Type B pancreatic cell (in vitro differentiated cells): ENCODE measurements at regions not wholly inside any gene's neighbourhood (a gene's known extent, or its start where the extent isn't known, plus 50 kb on each side); places are given as distances from the start of the nearest gene placed in this dataset.

ENCODE experiments used
- DNase-seq: peaks from one replicate; pipeline ENCODE4 v3.0.0; 2021; ENCODE audit warnings: mixed read lengths; ENCODE audit not compliant: unreplicated experiment; ENCODE audit errors: extremely low spot score
- H3K27ac Mint-ChIP-seq: 2 replicates; pipeline ENCODE4 v1.8.0; 2021; ENCODE audit warnings: mild to moderate bottlenecking, mixed read lengths
- H3K27me3 Mint-ChIP-seq: 2 replicates; pipeline ENCODE4 v1.8.0; 2021; ENCODE audit warnings: mixed read lengths
- H3K36me3 Mint-ChIP-seq: 2 replicates; pipeline ENCODE4 v1.8.0; 2021; ENCODE audit warnings: mixed read lengths
- H3K4me1 Mint-ChIP-seq: one replicate; pipeline ENCODE4 v1.8.0; 2021; ENCODE audit warnings: mixed read lengths; ENCODE audit not compliant: unreplicated experiment
- H3K4me3 Mint-ChIP-seq: 2 replicates; pipeline ENCODE4 v1.8.0; 2021; ENCODE audit warnings: mild to moderate bottlenecking, mixed read lengths
- H3K9me3 Mint-ChIP-seq: 2 replicates; pipeline ENCODE4 v1.8.0; 2021; ENCODE audit warnings: mixed read lengths
- TF ChIP-seq, protein P1 (sequence below): fragments of 200-600 bp; sonication (generic); conservative IDR thresholded peaks from 2 replicates; pipeline ENCODE4 v1.5.0; 2021; ENCODE audit warnings: antibody characterized with exemption, mild to moderate bottlenecking

DNA sequence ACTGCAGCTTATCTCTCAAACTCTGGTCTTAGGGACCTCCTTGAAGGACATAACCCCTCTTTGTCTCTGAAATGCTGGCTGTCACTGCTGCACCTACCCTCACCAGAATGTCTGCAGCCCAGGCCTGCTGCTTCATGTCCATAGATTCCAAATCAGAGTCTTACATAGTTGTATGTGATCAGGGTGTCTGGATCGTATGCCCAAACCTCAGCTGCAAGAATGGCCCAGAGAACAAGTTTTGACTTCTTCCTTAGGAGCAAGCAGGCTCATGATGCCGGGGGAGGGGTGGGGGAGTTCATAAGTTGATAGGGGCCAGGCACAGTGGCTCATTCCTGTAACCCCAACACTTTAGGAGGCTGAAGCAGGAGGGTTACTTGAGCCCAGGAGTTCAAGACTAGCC lies 55.8 kb upstream of the RMDN2 start:
- Mint-ChIP-seq H3K36me3 (no peaks in the 10 kb centered on the region), H3K9me3 (no peaks in the 10 kb centered on the region), H3K4me1 (peaks cover 32% of the 10 kb centered on the region), H3K27ac (no peak overlapping the region), H3K27me3 (peaks cover 27% of the 10 kb centered on the region), H3K4me3 (no peak overlapping the region)
- no peak for DNase-seq
- TF ChIP-seq, protein P1, sequence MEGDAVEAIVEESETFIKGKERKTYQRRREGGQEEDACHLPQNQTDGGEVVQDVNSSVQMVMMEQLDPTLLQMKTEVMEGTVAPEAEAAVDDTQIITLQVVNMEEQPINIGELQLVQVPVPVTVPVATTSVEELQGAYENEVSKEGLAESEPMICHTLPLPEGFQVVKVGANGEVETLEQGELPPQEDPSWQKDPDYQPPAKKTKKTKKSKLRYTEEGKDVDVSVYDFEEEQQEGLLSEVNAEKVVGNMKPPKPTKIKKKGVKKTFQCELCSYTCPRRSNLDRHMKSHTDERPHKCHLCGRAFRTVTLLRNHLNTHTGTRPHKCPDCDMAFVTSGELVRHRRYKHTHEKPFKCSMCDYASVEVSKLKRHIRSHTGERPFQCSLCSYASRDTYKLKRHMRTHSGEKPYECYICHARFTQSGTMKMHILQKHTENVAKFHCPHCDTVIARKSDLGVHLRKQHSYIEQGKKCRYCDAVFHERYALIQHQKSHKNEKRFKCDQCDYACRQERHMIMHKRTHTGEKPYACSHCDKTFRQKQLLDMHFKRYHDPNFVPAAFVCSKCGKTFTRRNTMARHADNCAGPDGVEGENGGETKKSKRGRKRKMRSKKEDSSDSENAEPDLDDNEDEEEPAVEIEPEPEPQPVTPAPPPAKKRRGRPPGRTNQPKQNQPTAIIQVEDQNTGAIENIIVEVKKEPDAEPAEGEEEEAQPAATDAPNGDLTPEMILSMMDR = no peak

DNA sequence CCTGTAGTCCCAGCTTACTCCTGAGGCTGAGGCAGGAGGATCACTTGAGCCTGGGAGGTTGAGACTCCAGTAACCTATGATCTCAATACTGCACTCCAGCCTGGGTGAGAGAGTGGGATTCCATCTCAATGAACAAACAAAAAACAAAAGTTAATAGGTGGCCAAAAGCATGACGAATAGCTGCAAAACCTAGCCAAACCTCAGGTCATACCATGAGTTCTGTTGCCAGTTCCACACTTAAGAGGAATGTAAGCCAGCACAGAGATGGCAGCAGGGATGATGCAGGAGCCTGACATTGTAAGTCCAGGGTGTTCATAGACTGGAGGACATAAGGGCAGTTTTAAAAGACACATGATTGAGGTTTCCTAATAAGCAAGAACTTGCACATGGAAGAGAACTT lies 55.3 kb upstream of the RMDN2 start:
- no peak overlapping the region for H3K27ac Mint-ChIP-seq
- no peak overlapping the region for H3K4me3 Mint-ChIP-seq
- DNase-seq = no peak
- H3K9me3 Mint-ChIP-seq = peaks cover 3% of the 10 kb centered on the region
- peaks cover 32% of the 10 kb centered on the region for H3K27me3 Mint-ChIP-seq
- TF ChIP-seq, protein P1 = no peak
- H3K4me1 Mint-ChIP-seq = peaks cover 36% of the 10 kb centered on the region
- peaks cover 2% of the 10 kb centered on the region for H3K36me3 Mint-ChIP-seq

DNA sequence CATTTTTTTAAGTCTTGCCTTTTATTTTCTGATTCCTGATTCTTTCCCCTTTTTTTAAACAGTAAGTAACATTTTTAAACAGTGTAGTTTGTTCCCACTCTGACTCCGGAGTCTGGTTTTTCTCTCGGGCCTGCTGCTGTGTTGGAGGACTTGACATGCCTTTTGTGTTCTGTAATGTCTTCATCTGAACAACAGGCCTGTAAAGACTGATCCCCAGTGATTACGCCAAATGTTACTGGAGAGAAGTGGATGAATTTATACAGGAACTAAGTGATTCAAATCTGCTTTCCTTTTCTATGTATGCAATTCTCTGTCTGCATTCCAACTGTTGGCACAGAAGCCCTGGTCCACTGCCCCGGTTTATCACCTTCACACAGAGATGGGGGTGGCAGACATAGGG lies 54.3 kb upstream of the RMDN2 start:
- H3K36me3 Mint-ChIP-seq = peaks cover 4% of the 10 kb centered on the region
- H3K27me3 Mint-ChIP-seq = peaks cover 36% of the 10 kb centered on the region
- H3K27ac Mint-ChIP-seq = no peak overlapping the region
- no peak for DNase-seq
- no peak overlapping the region for H3K4me3 Mint-ChIP-seq
- H3K4me1 Mint-ChIP-seq = peaks cover 43% of the 10 kb centered on the region
- H3K9me3 Mint-ChIP-seq = peaks cover 6% of the 10 kb centered on the region
- TF ChIP-seq, protein P1 = no peak

DNA sequence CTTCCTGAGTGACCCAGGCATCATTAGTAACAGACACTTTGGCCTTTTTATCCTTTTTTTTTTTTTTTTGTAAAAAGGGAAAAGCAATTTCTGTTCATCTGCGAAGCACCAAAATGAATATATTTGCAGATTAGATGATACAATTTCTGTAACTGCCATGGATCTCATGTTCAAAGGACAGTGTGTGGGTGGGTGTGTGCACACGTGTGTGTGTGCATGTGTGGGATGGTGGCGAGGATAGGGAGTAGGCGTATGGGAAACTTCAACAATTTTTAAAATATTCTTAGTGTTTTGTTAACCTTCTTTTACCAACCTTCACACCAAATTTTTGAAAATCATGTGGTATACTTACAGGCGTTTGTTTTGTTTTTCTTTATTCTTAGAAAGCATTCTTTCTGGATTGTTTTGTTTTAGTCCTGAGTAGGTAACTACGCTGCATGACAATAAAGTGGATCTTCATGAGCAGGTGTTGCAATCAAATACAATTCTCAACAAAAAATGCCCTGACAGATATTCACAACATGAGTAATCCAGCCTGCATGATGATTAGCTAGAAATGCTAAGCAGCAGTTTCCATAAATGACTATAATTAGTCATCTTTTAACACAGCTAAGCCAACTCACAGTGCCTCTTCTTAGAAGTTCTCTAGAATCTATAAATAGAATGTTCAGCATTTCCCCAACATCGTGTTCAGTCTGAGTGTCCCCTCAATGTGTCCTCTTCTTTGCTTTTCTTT lies 53.5 kb upstream of the RMDN2 start:
- H3K9me3 Mint-ChIP-seq = peaks cover 6% of the 10 kb centered on the region
- DNase-seq = no peak
- H3K36me3 Mint-ChIP-seq = peaks cover 4% of the 10 kb centered on the region
- no peak overlapping the region for H3K4me3 Mint-ChIP-seq
- TF ChIP-seq, protein P1 = no peak
- H3K27me3 Mint-ChIP-seq = peaks cover 40% of the 10 kb centered on the region
- peaks cover 41% of the 10 kb centered on the region for H3K4me1 Mint-ChIP-seq
- no peak overlapping the region for H3K27ac Mint-ChIP-seq

DNA sequence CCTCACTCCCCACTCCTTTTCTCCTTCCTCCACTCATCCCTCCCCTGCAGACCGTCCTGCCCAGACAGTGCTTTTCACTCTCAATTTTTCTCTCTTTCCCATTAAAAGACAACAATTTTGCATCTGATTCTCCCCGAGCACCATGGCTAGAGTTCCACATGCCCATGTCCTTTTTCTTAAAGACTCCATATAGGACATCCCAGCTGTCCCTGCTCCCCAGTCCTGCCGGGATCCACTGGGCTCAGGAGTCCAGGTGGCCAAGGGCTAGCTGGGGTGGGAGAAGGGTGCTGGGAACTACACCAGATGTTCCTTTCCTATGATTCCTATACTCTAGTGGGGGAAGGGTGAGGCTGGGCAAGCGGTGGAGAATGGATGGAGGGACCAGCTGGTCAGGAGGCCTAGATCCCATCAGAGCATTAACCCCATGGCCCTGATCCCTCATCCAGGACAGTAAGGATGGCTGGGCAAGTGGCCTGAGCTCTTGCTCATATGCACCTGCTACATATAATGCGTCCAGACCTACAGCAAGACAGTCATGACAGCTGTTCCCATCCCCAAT lies 52.8 kb upstream of the RMDN2 start:
- Mint-ChIP-seq H3K9me3 (peaks cover 6% of the 10 kb centered on the region), H3K27ac (no peak overlapping the region), H3K27me3 (peaks cover 40% of the 10 kb centered on the region), H3K36me3 (peaks cover 4% of the 10 kb centered on the region), H3K4me1 (peaks cover 40% of the 10 kb centered on the region), H3K4me3 (no peak overlapping the region)
- no peak for DNase-seq
- TF ChIP-seq, protein P1 = no peak
